ENCODE measurements at regions not wholly inside any gene's neighbourhood (a gene's known extent, or its start where the extent isn't known, plus 50 kb on each side); places are given as distances from the start of the nearest gene placed in this dataset.

GRCh38 chr4:59412739-59413138 lies 1787.4 kb upstream of the ADGRL3 start:
- TF ChIP-seq, protein P1, sequence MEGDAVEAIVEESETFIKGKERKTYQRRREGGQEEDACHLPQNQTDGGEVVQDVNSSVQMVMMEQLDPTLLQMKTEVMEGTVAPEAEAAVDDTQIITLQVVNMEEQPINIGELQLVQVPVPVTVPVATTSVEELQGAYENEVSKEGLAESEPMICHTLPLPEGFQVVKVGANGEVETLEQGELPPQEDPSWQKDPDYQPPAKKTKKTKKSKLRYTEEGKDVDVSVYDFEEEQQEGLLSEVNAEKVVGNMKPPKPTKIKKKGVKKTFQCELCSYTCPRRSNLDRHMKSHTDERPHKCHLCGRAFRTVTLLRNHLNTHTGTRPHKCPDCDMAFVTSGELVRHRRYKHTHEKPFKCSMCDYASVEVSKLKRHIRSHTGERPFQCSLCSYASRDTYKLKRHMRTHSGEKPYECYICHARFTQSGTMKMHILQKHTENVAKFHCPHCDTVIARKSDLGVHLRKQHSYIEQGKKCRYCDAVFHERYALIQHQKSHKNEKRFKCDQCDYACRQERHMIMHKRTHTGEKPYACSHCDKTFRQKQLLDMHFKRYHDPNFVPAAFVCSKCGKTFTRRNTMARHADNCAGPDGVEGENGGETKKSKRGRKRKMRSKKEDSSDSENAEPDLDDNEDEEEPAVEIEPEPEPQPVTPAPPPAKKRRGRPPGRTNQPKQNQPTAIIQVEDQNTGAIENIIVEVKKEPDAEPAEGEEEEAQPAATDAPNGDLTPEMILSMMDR (IDR thresholded peaks at IDR 0.05): no peak
- no peak for TF ChIP-seq POLR2A (IDR thresholded peaks at IDR 0.05)

Measured in right lobe of liver (tissue), 4 donors.